Bronchial epithelial cell (primary cell): ENCODE measurements at regions not wholly inside any gene's neighbourhood (a gene's known extent, or its start where the extent isn't known, plus 50 kb on each side); places are given as distances from the start of the nearest gene placed in this dataset.

Experiments used
- DNase-seq: peaks from one replicate; pipeline ENCODE4 v3.0.0-alpha.2; 2010; ENCODE audit warnings: low read depth
- FAIRE-seq: peaks from 2 replicates; lab custom pipeline; 2011; peaks lifted over from hg19 to GRCh38; lab: Jason Lieb, UNC
- H3K27me3 ChIP-seq: 2 replicates; pipeline ENCODE4 v1.5.1; 2011; ENCODE audit warnings: low read length; ENCODE audit not compliant: control insufficient read depth, insufficient read depth
- H3K36me3 ChIP-seq: 2 replicates; pipeline ENCODE4 v1.5.1; 2011; ENCODE audit warnings: low read length; ENCODE audit not compliant: control insufficient read depth, insufficient read depth
- H3K4me3 ChIP-seq: 2 replicates; pipeline ENCODE4 v1.5.1; 2011; ENCODE audit warnings: mild to moderate bottlenecking, low read depth, low read length, control low read depth
- TF ChIP-seq, protein P1 (sequence below): IDR thresholded peaks from 2 replicates; pipeline ENCODE4 v1.5.1; 2011; ENCODE audit warnings: mild to moderate bottlenecking, moderate library complexity, low read length, control low read depth, inconsistent platforms; ENCODE audit not compliant: insufficient read depth, severe bottlenecking

DNA sequence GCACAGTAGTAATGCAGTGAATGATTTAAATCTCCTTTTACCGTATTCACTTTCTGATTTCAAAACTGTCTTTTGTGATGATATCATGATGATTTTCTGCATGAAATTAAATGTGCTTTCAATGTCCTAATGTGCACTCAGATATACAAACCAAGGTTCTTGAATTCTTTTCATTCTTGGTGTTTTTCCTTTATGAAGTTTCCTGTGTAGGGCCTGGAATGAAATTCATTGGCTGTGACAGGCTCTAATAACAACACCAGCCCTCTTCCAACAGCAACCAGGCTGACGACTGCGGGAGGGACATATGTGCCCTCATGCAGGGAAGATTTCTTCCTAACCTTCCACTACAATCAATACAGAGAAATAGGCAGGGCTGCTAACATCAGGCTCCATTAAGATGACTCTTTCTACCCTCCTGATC is 1052.0 kb downstream of the DIAPH3 start:
- DNase-seq (no peak), FAIRE-seq (no peak)
- TF ChIP-seq, protein P1, sequence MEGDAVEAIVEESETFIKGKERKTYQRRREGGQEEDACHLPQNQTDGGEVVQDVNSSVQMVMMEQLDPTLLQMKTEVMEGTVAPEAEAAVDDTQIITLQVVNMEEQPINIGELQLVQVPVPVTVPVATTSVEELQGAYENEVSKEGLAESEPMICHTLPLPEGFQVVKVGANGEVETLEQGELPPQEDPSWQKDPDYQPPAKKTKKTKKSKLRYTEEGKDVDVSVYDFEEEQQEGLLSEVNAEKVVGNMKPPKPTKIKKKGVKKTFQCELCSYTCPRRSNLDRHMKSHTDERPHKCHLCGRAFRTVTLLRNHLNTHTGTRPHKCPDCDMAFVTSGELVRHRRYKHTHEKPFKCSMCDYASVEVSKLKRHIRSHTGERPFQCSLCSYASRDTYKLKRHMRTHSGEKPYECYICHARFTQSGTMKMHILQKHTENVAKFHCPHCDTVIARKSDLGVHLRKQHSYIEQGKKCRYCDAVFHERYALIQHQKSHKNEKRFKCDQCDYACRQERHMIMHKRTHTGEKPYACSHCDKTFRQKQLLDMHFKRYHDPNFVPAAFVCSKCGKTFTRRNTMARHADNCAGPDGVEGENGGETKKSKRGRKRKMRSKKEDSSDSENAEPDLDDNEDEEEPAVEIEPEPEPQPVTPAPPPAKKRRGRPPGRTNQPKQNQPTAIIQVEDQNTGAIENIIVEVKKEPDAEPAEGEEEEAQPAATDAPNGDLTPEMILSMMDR: no peak
- H3K36me3 ChIP-seq: no peaks in the 10 kb centered on the region
- no peak overlapping the region for H3K4me3 ChIP-seq
- H3K27me3 ChIP-seq: no peaks in the 10 kb centered on the region

DNA sequence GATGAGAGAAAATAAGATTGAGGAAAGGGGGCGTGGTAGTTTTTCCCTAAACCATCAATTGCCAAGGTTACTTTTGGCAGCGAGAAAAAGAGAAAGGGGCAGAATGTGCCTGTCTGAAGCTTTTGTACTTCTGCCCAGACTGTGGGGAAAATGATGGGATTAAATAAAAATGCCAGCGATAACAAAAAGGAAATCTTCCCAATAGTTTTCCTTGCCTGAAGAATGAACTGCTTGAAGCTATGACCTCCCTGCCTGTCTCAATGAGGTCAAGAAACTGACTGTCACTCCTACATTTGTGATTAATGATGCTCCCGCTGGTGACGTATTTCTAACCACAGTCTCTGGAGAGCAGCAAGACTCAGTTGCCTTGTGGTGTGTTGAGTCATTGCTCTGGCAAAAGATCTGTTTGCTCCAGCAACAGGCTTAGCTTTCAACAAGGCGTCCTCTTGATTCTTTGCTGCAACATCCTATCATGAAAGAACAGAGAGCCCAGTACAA is 1051.5 kb downstream of the DIAPH3 start:
- Histone ChIP-seq H3K4me3 (no peak overlapping the region), H3K27me3 (no peaks in the 10 kb centered on the region), H3K36me3 (no peaks in the 10 kb centered on the region)
- TF ChIP-seq, protein P1: no peak
- FAIRE-seq (no peak), DNase-seq (peak; percentile 12)

DNA sequence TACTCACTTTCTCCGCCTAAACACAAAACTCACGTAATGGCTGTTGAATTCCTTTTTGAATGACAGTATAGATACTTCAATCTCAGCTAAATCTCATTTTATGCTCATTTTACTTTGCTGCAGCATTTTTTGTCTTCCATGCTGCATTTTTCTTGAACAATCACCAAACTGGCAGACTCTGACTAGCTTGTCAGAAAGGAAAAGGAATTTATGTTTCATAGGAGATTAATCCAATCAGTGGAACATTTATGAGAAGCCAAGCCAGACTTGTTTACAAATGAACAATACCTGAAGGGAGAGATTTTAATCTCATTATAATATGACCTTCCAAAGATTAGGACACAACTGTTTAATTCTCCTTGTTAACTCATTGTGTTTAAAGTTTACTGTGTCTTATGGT is 1044.3 kb downstream of the DIAPH3 start:
- Histone ChIP-seq H3K27me3 (no peaks in the 10 kb centered on the region), H3K36me3 (no peaks in the 10 kb centered on the region), H3K4me3 (no peak overlapping the region)
- DNase-seq (no peak), FAIRE-seq (no peak)
- TF ChIP-seq, protein P1: no peak

DNA sequence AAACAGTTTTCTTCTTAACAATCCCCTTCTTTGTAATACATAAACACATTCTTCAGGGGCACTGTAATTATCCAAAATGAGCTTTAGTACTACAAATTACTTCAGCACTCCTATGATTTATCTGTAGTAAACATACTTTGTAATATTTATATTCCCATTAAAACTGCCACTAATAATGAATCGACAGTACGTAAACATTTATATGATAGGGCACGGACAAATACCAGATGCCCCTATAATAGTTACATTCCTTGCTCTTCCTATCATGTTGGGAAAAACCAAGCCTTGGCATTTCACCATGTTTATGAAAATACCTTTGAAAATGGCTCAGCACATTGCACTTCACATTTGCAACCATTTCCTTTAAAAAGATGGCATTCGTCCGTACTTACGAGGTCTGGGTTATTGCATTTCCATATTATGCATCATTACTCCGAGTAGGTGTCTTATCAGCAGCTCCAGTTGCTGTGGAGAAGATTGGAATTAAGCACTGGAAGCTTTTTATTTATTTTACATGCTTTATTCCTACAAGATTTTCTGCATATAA is 1043.4 kb downstream of the DIAPH3 start:
- TF ChIP-seq, protein P1: no peak
- no peak for FAIRE-seq
- H3K4me3 ChIP-seq: no peak overlapping the region

DNA sequence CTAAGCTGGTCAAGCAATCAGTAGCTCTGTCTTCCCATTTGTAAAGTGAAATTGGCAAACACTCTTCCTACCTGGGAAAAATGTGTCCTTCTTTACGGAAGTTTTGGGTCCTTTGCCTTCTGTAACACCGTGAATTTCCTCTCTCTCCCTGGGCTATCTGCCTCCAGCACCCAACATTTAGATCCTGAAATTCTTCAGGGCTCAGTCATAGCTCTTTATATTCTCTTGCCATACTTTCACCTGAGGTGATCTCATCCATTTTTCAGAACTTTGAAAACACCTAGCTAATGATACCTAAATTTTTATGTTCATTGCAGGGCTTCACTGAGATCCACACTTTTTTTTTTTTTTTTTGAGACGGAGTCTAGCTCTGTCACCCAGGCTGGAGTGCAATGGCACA is 1042.2 kb downstream of the DIAPH3 start:
- no peak overlapping the region for H3K4me3 ChIP-seq
- no peaks in the 10 kb centered on the region for H3K36me3 ChIP-seq
- FAIRE-seq (no peak), DNase-seq (no peak)
- no peaks in the 10 kb centered on the region for H3K27me3 ChIP-seq
- TF ChIP-seq, protein P1: no peak

More for the DNA sequence above, 1043.4 kb downstream of the DIAPH3 start:
- no peak for DNase-seq
- H3K36me3 ChIP-seq: no peaks in the 10 kb centered on the region
- H3K27me3 ChIP-seq: no peaks in the 10 kb centered on the region

DNA sequence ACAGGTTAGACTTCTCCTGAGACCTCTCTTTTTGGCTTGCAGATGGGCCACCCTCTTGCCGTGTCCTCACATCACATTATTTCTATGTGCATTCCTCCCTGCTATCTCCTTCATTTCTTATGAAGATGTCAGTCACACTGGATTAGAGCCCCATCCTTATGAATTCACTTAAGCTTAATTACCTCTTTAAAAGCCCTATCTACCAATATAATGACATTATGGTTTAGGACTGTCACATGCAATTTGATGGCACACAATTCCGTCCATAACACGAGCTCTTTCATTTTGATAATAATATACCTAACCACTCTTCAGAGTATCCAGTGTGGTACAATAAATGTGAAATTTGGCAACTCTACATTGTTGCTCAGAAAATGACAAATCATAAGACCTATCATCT is 1037.3 kb downstream of the DIAPH3 start:
- TF ChIP-seq, protein P1: no peak
- H3K27me3 ChIP-seq: no peaks in the 10 kb centered on the region
- H3K36me3 ChIP-seq: no peaks in the 10 kb centered on the region
- H3K4me3 ChIP-seq: no peak overlapping the region
- no peak for FAIRE-seq
- no peak for DNase-seq
